ENCODE measurements at regions not wholly inside any gene's neighbourhood (a gene's known extent, or its start where the extent isn't known, plus 50 kb on each side); places are given as distances from the start of the nearest gene placed in this dataset.

DNA sequence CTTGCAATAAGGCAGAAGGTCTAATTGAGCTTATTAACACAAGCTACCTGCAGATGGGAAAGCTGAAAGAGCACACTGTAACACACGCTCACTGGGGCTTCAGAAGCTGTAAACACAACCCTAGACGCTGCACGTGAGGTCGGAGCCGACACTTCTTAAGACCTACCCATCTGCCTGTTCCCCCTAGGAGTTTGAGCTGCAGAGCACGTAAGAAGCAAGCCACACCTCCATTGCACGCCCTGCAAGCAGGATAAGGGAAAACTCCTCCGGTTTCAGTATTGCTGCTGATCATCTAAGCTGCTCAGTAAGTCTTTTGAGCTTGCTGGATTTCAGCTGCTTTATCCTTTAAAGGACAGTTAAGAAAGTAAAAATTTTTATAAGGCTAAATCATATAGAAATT is 244.0 kb upstream of the ZWINT start:
- DNase-seq (ENCODE audit: low spot score) = no peak

DNA sequence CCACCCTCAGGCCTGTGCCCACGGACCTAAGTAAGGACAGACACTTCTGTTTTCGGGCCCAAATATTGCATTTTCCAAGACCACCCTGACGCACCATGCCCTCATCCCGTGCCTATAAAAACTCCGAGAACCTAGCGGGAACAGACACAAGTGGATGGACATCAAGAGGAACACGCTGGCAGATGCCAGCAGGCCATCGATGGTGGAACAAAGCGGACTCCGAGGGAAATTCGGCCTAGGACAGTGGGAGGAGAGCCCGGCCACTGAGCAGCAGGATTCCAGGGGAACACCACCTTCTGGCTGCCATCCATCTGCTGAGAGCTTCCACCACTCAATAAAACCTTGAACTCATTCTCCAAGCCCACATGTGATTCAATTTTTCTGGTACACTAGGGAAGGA is 243.6 kb upstream of the ZWINT start:
- DNase-seq (ENCODE audit: low spot score) = no peak

DNA sequence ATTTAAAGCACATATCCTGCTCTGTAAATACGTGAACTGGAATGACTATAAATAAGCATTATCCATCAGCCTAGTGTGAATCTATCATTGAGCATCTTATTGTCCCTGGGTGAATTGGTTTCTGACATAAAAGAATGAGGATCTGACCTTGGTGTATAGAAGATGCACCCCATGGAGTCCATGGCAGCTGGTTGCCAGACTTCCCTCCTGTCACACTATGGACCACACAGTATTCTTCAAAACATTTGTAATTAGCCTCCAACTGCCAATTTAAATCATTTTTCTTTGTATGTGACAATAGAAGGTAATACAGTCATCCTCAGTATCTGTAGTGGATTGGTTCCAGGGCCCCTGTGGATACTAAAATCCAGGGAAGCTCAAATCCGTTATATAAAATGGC is 238.1 kb upstream of the ZWINT start:
- no peak for DNase-seq (ENCODE audit: low spot score)

DNA sequence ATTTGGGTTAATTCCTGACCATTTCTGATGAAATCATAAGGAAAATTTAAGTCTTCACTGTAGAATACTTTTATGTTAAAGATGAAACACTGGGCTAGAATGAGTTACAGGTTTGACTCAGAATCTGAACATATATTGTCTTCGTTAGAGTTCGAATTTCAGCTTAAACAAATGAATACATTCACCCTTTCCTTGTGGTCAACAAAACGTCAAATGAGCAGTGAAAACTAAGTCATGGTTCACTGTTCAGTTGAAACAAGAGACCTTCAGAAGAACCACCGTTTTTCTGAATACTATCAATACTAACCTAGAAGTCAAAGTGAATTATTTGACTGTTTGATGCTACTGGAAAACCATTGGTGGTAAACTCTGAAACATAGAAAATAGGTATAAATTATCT is 235.2 kb upstream of the ZWINT start:
- DNase-seq (ENCODE audit: low spot score) = no peak

DNA sequence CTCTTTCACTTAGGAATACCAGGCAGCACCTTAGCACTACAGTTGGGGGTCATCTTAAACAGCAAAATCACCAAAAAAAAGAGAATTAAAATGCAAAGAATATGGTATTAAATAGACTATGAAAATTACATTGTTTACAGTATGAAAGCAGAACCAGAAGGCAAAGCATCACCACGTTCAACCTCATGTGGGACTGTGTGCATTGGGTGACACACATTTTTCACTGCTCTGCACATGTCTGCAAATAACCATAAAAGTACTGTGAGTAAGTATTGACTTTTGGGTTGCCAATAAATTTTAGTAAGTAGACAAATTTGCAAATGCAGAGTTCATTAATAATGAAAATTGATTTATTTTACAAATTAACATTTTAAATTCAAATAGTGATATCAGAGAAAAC is 232.1 kb upstream of the ZWINT start:
- DNase-seq (ENCODE audit: low spot score) = no peak

DNA sequence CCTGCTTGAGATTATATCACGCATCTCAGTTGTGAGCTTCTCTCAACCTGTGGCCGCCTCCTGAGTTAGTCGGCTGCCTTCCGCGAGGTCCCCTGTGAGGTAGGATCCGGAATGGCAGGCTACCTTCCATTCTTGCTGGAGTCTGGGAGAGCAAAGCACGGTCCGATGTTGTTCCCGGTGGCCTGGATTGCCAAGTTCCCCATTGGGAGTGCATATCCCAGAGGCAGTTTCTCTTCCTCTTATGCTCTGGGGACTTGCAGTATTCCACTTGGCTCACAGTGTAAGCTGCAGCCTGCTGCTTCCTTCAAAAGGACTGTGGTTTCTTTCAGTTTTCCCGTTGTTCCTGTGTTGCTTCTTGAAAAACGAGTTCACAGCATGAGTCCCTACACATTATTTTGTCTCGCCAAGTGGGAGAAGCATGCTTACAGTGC is 225.4 kb upstream of the ZWINT start:
- no peak for DNase-seq (ENCODE audit: low spot score)

DNA sequence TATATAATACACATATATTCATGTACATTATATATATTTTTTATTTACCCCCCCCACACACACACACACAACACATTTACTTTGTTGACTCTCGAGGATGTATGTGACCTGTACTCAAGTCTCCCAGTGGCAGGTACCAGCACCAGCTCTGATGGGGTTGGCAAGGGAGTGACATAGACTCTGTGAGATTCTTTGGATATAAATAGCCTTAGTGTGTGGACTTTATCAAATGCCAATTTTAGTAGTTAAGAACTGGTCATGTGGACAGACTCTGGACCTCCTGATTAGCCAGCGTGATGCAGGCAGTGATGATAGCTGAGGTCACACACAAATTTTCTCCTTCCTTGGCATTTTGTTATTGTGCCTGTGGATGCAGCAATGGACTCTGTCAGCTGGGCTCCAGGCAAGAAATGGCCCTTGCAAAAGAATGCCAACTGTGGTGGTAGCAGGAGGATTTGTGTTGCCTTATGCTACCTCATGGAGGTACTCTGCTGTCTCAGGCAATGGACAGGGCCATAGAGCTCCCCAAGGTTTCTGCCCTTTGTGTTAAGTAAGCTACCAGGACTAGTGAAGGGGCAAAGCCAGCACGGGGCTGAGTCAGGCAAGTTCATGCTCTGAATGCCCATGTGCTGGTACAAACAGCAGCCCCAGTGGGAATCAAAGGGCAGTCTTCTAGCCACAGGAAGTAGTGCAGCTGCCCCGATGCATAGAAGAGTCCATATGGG is 224.6 kb upstream of the ZWINT start:
- no peak for DNase-seq (ENCODE audit: low spot score)

DNA sequence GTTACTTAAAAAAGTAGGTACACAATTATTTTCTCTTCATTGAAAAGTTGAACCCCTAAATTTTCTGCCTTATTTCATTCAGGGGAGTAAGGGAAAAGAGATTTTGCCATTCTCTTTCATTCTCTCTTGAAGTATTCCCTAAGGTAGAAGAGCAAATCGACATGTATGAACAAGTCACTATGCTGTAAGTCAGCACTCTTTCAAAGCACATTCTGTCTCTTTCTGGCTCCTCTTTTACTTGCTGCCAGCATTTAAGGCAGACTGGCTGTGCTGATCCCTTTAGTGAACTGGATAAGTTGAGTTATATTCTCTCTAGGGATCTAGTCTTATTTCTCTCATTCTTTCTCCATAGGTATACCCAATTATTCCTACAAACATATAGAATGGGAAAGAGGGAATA is 222.3 kb upstream of the ZWINT start:
- no peak for DNase-seq (ENCODE audit: low spot score)

DNA sequence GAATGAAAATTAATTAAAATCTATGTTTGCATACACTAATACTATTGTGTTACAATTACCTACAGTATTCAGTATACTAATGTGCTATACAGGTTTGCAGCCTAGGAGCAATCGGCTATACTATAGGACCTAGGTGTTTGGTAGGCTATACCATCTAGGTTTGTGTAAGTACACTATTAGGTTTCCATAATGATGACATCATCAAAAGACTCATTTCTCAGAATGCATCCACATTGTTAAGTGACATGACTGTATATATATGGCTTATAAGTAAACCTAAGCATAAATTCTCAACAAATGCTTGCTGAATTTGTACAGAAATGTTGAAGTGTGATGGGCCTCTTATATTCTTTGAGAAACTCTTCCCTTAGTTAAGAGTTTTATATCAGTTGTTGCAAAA is 206.5 kb upstream of the ZWINT start:
- no peak for DNase-seq (ENCODE audit: low spot score)

DNA sequence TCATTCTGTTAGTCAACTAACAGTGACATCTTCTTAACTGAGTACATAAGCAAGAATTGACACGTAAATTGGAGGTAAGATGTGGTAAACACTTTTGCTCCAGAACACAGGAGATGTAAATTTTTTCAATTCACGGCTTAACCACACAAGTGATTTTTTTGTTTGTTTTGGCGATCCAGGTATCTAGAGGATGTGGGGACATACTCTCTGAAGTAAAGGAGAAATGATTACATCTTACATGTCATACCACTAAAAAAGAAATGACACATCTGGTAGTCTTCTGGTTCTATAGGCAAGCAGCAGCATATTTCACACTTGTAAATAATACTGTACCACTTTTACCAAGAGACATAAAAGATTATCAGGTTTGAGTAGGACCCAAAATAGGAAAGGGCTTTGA is 200.3 kb upstream of the ZWINT start:
- no peak for DNase-seq (ENCODE audit: low spot score)

DNA sequence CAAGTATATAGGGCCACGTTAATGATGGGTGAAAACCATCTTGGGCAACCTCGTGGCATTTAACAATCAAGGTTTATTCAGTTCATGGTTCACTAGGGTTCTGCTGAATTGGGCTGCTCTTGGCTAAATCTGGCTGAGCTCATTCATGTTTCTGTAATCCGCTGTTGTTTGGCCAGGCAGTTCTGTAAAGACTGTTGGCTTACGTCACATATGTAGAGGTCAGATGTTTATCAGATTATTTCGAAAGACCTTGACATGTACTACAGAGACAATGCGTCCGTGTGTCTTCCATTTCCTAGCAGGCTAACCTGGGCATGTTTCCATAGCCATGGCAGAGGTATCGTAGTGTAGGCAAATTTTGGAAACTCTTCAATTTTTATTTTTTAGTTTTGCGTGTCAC is 190.0 kb upstream of the ZWINT start:
- no peak for DNase-seq (ENCODE audit: low spot score)

DNA sequence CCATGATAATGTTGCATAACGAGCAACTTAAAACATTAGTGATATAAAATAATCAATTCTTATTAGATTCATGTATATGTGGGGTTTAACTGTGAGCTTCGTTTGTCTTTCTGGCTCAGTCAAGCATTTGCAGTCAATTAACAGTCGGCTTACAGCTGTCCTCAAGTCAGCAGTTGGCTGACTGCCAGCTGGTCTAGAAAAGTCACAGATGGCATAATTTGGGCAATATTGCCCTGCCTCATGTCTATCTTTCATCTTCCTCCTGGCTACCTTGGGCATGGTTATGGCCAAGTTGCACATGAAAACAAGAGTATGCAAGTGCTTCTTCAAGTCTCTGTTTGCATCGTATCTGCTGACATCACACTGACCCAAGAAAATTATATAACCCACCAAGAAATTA is 186.1 kb upstream of the ZWINT start:
- DNase-seq (ENCODE audit: low spot score) = no peak

DNA sequence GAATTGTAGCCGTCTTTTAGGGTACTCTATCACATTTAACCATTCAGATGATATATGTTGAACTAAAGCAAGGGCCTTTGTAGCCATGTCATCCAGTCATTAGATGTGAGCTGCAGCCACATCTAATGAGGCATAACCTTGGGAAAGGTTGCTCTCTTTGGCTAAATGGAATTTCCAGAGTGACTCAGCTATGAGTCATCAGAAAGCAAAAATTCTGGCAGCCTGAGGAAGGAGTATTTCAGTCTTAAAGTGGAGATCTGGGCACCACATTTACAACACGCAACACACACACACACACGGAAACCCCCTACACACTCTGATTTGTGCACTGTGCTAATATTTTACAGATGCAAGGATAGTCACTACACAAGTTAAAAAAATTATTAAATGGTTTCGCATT is 176.9 kb upstream of the ZWINT start:
- no peak for DNase-seq (ENCODE audit: low spot score)

DNA sequence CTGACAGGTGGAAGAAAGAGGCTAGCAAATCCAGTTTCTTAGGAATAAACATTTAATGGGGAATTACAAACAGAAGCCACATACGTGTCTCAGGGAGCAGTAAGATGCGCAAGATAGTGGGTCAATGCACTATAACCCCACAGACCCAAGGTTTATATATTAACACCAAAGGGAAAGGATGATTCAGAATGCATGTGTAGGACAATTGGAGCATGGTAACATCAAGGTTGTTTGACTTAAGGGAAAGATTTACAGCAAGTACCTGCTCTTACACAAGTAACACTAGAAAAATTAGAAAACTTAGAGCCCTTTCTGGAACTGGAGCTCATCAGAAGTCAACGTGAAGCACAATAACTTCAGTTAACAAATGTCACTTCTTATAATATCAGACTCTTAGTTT is 161.1 kb upstream of the ZWINT start:
- DNase-seq (ENCODE audit: low spot score) = no peak

DNA sequence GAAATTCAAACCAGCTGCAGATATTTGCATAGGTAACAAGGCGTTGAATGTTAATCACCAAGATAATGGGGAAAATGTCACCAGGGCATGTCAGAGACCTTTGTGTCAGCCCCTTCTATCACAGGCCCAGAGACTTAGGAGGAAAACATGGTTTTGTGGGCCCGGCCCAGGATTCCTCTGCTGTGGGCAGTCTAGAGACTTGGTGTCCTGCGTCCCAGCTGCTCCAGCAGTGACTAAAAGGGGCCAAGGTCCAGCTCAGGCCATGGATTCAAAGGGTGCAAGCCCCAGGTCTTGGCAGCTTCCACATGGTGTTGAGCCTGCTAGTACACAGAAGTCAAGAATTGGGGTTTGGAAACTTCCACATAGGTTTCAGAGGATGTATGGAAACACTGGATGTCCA is 147.5 kb upstream of the ZWINT start:
- DNase-seq (ENCODE audit: low spot score) = no peak

DNA sequence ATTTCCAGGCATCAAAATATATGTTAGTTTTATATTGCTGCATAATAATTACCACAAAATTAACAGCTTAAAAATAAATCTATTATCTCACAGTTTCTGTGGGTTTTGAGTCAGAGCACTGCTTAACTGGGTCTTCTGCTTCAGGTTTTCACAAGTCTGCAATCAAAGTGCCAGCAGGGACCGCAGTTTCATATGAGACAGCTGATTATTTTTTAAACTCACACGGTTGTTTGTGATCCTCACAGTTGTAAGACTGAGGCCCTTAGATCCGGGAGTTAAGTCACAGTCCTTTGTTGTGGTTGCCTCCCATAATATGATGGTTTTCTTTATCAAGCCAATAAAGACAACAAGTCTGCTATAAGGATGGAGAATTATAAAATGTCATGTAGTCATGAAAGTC is 146.0 kb upstream of the ZWINT start:
- DNase-seq (ENCODE audit: low spot score) = no peak

DNA sequence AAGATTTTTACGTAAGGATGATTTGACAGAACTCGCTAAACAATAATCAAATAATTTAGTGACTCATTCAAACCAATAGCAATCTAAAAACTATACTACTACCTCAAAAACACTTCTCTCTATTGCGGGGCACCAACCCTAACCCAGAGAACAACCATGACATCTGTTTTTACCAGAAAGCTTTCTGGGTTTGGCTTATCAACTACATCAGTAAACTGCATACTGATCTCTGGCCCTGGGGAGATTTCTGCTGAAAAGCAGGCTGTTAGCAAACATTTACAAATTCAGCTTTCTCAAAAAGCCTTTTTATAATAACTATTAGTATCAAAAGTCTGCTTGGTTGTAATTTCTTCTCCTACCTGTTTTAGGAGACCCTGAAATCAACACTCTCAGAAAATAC is 144.5 kb upstream of the ZWINT start:
- no peak for DNase-seq (ENCODE audit: low spot score)

DNA sequence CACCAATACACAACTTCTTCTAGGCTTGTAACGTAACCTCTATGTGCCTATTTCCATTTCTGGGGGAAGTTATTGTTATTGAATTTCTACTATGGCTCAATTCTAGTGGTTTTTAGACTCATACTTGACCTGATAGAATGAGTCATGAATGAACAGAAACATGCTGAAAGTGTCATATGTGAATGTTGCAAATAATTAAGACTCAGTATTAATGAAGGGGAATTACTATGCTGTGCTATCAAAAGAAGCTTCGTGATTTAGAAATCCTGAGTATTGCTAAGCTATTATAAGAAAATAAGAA is 135.1 kb upstream of the ZWINT start:
- DNase-seq (ENCODE audit: low spot score) = no peak

DNA sequence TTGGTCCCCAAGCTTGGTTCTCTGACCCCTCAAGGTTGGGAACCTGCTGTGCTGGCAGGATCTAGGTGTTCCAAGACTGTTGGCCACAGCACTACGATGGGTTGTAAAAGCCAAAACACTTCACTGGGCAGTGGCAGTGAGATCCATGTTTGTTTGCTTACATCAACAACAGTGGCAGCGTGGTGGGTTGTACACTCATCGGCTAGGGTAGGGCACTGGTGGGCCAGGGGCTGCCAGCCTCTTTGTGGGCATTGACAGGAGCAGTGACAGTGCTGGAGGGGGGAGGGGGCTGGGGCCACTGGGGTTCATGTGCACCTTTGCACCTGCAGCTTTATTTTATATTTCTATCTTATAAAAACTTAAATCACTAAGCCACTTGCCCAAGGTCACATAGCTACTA is 126.7 kb upstream of the ZWINT start:
- no peak for DNase-seq (ENCODE audit: low spot score)

DNA sequence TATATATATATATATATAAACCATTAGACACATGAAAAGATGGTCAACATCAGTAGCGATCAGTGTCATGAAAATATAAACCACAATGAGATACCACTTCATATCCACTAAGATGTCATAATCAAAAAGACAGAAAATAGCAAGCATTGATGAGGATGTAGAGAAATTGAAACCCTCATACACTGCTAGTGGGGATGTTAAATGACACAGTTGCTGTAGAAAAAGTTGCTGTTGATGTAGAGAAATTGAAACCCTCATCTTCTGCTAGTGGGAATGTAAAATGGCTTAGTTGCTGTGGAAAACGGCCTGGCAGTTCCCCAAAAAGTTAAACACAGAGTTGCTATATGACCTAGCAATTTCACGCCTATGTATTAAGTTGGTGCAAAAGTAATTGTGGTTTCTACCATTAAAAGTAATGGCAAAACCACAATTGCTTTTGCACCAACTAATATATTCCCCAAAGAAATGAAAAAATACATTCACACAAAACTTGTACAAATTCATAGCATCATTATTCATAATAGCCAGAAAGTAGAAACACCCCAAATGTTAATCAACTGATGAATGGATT is 120.5 kb upstream of the ZWINT start:
- DNase-seq (ENCODE audit: low spot score) = no peak

DNA sequence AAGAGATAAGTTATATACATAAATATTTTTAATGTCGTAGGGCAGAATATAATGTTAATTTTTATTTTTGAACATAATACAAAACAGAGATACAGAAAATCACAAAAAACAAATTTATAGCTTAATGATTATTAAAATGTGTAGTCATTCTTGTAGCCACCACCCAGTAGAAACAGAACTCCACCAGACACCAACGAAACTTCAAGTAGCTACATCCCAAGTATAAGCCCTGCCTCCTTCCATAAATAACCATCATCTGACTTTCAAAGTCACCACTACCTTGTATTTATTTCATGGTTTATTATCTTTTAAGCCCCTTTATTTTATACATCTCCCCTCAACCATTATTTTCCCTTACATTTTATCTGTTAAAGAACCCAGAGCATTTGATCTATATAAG is 111.9 kb upstream of the ZWINT start:
- no peak for DNase-seq (ENCODE audit: low spot score)

DNA sequence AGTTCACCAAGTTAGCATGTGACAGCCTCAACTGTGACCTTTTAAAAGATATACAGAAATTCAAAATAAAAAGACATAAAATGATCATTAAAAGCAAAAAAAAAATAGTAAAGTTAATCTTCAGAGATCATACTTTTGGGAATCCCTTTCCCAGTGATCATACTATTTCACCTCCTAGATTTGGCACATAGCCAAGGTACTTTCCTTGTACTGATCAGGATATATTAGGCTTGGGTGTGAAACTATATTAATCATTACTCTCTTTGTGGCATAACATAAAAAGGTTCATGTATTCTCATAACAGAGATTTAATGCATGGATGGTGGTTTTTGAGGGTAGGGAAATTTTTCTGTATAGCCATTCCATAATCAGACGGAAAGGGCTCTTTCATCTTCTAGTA is 109.6 kb upstream of the ZWINT start:
- no peak for DNase-seq (ENCODE audit: low spot score)

DNA sequence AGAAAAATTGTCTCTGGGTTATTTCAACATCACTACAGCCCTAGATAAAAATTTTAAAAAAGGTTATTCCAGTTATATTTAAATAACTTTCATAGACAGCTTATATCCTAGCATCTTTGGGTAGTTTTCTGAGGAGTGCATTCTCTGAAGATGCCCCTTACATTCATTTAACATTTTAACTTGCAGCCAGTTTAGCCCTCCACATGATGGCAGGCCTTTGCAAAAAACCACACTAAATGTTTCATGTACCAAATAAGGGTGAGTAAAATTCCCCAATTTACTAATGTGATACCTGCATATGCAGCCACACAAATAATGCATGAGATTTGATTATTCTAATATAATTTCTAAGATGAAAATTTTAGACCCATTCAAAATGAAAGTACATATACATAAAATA is 108.4 kb upstream of the ZWINT start:
- DNase-seq (ENCODE audit: low spot score) = no peak

DNA sequence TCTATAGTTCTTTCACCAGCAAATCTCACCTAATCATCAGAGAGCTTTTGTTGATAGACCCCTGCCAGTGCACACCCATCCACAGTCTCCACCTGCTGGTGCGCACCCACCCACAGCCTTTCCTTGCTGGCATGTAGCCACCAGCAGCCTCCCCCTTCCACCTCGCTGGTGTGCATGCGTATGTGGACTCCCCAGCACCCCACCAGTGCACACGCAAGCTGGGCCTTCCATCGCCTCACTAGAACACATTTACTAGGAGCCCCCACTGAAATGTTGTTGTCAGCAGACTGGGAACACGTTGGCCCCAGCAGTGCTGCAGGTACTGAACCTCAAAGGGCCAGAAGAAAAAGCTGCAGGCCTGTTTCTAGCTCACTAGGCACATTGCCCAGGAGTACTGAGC is 104.9 kb upstream of the ZWINT start:
- DNase-seq (ENCODE audit: low spot score) = no peak

DNA sequence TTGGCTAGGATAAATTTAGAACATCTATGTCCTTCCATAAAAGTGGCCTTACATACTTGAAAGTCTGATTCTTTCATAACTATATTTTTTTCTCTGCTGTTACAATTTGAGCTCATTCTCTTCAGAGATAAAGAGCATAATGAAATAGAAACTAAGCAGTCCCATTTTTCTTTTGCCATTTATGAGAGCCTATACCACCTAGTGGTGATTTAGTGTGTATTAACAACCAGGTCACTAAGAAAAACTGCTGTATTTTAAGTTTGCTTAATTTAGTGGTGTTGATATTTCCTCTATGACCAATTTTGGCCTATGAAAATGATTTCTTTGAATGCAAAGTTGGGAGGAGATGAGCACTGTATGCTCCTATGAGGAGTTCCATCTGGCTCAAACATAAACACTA is 88.7 kb upstream of the ZWINT start:
- no peak for DNase-seq (ENCODE audit: low spot score)
